Epithelial cell of esophagus (primary cell): ENCODE measurements at regions not wholly inside any gene's neighbourhood (a gene's known extent, or its start where the extent isn't known, plus 50 kb on each side); places are given as distances from the start of the nearest gene placed in this dataset.

Experiments used
- DNase-seq: peaks from one replicate; pipeline ENCODE4 v3.0.0; 2010; ENCODE audit warnings: low read depth
- H3K4me3 ChIP-seq: 2 replicates; pipeline ENCODE4 v1.5.1; 2011; ENCODE audit warnings: mild to moderate bottlenecking, low read length, control low read depth
- TF ChIP-seq, protein P1 (sequence below): IDR thresholded peaks from 2 replicates; pipeline ENCODE4 v1.5.1; 2011; ENCODE audit warnings: low read depth, mild to moderate bottlenecking, low read length, control low read depth, inconsistent platforms; ENCODE audit not compliant: insufficient read depth; ENCODE audit errors: missing control alignments

DNA sequence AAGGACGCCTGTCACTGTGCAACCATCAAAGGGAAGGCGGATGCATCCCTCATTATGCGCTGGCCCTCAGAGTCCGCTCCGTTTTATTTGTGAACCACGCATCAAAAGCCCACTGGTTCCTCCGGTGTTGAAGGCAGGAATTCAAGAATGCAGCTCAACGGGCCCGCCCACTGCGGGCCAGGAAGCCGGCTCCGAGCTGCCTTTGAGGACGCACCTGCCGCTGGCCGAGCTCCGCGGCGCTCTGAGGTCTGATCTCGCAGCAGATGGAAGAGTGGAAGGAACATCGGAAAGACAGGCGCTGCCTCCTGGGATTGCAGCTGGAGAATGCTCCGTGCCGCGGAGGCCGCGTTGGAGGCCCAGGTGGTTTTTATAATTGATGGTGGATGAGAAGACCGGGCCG, 56.9 kb upstream of the ADGRA1 start:
- no peak for DNase-seq
- TF ChIP-seq, protein P1, sequence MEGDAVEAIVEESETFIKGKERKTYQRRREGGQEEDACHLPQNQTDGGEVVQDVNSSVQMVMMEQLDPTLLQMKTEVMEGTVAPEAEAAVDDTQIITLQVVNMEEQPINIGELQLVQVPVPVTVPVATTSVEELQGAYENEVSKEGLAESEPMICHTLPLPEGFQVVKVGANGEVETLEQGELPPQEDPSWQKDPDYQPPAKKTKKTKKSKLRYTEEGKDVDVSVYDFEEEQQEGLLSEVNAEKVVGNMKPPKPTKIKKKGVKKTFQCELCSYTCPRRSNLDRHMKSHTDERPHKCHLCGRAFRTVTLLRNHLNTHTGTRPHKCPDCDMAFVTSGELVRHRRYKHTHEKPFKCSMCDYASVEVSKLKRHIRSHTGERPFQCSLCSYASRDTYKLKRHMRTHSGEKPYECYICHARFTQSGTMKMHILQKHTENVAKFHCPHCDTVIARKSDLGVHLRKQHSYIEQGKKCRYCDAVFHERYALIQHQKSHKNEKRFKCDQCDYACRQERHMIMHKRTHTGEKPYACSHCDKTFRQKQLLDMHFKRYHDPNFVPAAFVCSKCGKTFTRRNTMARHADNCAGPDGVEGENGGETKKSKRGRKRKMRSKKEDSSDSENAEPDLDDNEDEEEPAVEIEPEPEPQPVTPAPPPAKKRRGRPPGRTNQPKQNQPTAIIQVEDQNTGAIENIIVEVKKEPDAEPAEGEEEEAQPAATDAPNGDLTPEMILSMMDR, result no peak
- no peak overlapping the region for H3K4me3 ChIP-seq

DNA sequence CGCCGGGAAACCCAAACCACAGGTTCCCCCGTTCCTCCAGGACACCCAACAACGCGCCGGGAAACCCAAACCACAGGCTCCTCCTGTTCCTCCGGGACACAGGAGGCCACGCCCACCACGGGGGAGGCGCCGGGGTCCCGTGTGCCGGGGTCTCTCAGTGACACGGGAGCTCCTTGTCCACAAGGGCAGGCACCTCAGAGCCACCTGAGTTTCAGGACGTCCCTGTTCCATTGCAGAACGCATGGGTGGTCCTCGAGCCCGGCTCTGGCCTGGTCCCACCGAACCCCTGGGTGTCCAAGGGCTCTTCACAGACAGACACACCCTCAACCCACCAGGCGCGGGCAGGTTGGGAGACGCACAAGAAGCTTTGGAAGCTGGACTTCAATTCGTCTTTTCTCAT, 57.6 kb upstream of the ADGRA1 start:
- TF ChIP-seq, protein P1, result no peak
- no peak for DNase-seq
- H3K4me3 ChIP-seq, result no peak overlapping the region

DNA sequence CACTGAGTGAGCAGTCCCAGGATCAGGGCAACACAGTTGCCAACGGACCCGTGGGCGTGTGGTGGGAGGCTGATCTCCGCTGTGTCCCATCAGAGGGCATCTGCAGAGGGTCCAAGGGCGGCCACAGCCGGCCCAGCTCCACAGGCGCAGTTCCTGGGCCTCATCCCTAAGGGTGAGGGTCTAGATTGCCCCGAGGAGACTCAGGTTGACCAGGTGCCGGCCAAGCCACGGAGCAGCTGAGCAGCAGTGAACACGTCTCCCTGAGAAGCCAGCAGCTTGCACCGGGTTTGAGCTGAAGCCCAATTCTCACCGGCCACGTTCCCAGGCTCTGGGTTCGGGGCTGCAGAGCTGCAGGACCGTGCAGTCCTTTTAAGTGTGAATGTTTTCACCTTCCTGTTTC, 58.8 kb upstream of the ADGRA1 start:
- TF ChIP-seq, protein P1, result no peak
- no peak for DNase-seq
- no peak overlapping the region for H3K4me3 ChIP-seq

DNA sequence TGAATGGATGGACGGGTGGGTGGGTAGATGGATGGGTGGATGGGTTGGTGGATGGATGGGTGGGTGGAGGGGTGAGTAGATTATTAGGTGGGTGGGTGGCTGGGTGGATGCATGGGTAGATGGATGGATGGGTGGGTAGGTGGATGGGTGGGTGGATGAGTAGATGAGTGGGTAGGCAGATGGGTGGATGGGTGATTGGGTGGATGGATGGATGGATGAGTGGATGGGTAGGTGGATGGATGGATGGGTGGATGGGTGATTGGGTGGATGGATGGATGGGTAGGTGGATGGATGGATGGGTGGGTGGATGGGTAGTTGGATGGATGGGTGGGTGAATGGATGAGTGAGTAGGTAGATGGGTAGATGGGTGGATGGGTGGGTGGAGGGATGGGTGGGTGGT, 59.6 kb upstream of the ADGRA1 start:
- TF ChIP-seq, protein P1, result no peak
- no peak for DNase-seq
- H3K4me3 ChIP-seq, result no peak overlapping the region

DNA sequence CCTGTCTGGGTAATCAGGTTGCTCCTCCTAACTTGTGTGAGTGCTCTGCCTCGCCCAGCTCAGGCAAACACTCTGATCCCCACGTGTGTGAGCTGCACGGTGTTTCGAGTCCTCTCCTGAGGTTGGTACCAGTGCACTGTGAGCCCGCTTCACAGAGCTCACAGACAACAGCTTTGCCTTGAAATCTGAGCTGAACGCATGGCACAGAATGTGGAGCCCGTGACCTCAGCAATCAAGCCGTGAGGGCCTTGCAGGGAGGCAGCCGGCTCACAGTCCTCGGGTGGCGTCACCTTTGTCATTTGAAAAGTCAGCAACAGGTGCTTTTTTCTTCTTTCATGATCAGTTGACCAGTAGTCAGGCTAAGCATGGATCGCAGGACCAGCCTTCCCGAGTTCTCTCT, 60.2 kb upstream of the ADGRA1 start:
- no peak for DNase-seq
- no peak overlapping the region for H3K4me3 ChIP-seq
- TF ChIP-seq, protein P1, result no peak

DNA sequence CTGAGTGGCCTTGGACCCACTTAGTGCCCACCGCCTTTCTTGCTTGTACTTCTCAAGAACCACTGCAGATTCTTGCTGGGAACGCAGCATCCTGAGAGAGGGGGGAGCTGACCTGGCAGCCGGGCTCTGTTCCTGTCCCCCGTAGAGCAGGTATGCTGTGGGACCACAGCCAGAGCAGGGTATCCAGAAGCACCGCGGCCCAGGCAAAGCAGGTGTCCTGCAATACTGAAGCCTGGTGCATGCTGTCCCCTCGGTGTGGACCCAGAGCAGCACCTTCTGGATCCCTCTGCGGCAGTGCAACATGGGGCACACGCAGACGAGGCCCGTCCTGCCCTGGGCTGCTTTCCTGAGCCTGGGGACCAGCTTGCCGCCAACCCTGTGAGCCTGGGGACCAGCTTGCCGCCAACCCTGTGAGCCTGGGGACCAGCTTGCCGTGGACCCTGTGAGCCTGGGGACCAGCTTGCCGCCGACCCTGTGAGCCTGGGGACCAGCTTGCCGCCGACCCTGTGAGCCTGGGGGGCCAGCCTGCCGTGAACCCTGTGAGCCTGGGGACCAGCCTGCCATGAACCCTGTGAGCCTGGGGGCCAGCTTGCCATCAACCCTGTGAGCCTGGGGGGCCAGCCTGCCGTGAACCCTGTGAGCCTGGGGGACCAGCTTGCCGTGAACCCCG, 60.9 kb upstream of the ADGRA1 start:
- no peak overlapping the region for H3K4me3 ChIP-seq
- TF ChIP-seq, protein P1, result no peak
- no peak for DNase-seq

DNA sequence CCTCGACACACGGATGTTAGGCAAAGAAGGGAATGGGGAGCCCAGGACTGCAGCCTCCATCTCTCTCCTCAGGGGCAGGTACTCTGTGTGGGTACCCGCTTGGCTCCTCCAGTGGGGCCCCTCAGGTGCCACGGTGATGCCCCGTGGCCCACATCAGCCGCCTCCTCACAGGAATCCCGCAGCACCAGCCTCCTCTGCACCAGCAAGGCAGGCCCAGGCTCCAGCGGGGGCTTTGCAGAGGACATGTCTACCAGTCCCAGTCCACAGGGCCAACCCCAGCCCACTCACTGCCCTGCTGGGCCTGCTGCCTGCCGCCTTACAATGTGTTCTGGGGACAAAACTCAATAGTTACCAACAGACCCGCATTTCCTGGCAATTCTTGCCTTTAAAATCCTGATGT, 61.6 kb upstream of the ADGRA1 start:
- no peak overlapping the region for H3K4me3 ChIP-seq
- DNase-seq, result no peak
- TF ChIP-seq, protein P1, result no peak
